WI38 (cell line): ENCODE measurements at regions not wholly inside any gene's neighbourhood (a gene's known extent, or its start where the extent isn't known, plus 50 kb on each side); places are given as distances from the start of the nearest gene placed in this dataset.

Experiments used
- H3K4me3 ChIP-seq: 2 replicates; pipeline ENCODE4 v1.5.1; 2011; ENCODE audit warnings: low read depth, mild to moderate bottlenecking, control low read depth, low read length
- TF ChIP-seq, protein P1 (sequence below): IDR thresholded peaks from 2 replicates; pipeline ENCODE4 v1.5.1; 2012; ENCODE audit warnings: low read depth, mild to moderate bottlenecking, control low read depth, low read length

DNA sequence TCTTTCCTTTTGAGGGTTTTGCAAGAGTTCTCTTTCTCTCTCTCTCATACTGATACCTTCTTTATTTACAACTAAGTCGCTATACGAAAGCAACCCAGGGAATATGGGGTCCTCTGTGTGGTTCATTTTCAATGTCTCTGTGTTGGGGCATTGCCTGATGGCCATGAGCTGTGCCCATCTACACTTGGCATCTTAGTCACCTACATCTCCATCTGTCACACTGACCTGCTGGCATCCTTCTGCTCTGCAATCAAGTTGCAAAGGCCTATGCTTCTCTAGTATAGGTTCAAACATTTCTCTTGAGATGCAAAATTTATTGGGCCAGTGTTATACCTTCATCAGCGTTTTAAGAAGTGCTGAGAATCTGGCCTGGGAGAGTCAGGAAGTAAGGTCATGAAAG, 228.2 kb downstream of the MTRR start:
- H3K4me3 ChIP-seq, result no peak overlapping the region
- TF ChIP-seq, protein P1, sequence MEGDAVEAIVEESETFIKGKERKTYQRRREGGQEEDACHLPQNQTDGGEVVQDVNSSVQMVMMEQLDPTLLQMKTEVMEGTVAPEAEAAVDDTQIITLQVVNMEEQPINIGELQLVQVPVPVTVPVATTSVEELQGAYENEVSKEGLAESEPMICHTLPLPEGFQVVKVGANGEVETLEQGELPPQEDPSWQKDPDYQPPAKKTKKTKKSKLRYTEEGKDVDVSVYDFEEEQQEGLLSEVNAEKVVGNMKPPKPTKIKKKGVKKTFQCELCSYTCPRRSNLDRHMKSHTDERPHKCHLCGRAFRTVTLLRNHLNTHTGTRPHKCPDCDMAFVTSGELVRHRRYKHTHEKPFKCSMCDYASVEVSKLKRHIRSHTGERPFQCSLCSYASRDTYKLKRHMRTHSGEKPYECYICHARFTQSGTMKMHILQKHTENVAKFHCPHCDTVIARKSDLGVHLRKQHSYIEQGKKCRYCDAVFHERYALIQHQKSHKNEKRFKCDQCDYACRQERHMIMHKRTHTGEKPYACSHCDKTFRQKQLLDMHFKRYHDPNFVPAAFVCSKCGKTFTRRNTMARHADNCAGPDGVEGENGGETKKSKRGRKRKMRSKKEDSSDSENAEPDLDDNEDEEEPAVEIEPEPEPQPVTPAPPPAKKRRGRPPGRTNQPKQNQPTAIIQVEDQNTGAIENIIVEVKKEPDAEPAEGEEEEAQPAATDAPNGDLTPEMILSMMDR, result no peak

GRCh38 chr5:8098081-8098480, 229.1 kb downstream of the MTRR start:
- TF ChIP-seq, protein P1, result no peak
- no peak overlapping the region for H3K4me3 ChIP-seq

GRCh38 chr5:8102714-8103113, 233.8 kb downstream of the MTRR start:
- TF ChIP-seq, protein P1, result no peak
- H3K4me3 ChIP-seq, result no peak overlapping the region

- TF ChIP-seq, protein P1, result no peak
- no peak overlapping the region for H3K4me3 ChIP-seq
Observed at GRCh38 chr5:8114597-8115266, 245.8 kb downstream of the MTRR start.

GRCh38 chr5:8123559-8123958, 254.6 kb downstream of the MTRR start:
- no peak overlapping the region for H3K4me3 ChIP-seq
- TF ChIP-seq, protein P1, result no peak

DNA sequence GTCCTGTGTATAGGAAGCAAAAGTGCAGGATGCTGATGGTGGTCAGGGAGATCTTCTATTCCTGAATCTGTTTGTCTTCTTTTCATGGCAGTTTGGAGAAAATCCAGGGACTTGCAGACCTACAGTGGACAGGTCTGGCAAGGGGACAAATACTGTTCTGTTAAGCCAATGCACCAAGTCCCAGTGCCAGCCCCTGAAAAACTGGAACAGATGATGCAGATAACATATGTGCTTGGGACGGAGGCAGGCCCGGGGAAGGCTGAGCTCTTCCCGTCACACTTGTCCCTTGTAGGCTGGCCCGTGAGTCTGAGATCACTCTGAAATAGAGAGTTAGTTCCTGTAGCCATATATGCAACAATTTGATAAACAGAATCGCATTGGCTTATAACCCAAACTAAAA, 265.7 kb downstream of the MTRR start:
- H3K4me3 ChIP-seq, result no peak overlapping the region

DNA sequence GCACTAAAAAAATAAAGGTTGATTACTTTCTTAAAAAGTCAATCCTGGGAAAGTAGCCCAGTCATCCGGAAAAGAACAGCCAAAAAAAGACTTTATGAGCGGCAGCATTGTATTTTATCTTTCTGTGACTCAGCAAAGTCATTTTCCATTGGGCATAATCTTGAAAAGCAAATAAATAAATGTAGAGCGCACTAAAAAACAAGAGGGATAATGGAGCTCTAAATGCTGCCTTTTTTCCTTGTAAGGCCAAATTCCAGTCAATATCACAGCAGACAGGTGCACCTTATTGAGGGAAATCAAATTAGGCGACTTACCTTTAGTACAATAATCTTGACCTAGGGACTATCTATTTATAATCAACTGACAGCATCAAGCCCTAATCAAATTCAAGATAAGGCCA, 266.8 kb downstream of the MTRR start:
- no peak overlapping the region for H3K4me3 ChIP-seq
- TF ChIP-seq, protein P1, result no peak

More for the DNA sequence above, 265.7 kb downstream of the MTRR start:
- TF ChIP-seq, protein P1, result no peak
